Progenitor cell of endocrine pancreas (in vitro differentiated cells): ENCODE measurements at regions not wholly inside any gene's neighbourhood (a gene's known extent, or its start where the extent isn't known, plus 50 kb on each side); places are given as distances from the start of the nearest gene placed in this dataset.

Experiments used
- DNase-seq: peaks from one replicate; pipeline ENCODE4 v3.0.0; 2021; ENCODE audit warnings: low spot score; ENCODE audit not compliant: unreplicated experiment
- H3K27ac Mint-ChIP-seq: 2 replicates; pipeline ENCODE4 v1.8.0; 2021; ENCODE audit warnings: mild to moderate bottlenecking, moderate library complexity, mixed read lengths
- H3K27me3 Mint-ChIP-seq: 2 replicates; pipeline ENCODE4 v1.8.0; 2021; ENCODE audit warnings: mixed read lengths
- H3K36me3 Mint-ChIP-seq: 2 replicates; pipeline ENCODE4 v1.8.0; 2022; ENCODE audit warnings: mixed read lengths; ENCODE audit not compliant: insufficient read depth
- H3K4me1 Mint-ChIP-seq: 2 replicates; pipeline ENCODE4 v1.8.0; 2021; ENCODE audit warnings: low read depth, mixed read lengths
- H3K4me3 Mint-ChIP-seq: 2 replicates; pipeline ENCODE4 v1.8.0; 2021; ENCODE audit warnings: low read depth, mild to moderate bottlenecking, moderate library complexity, mixed read lengths
- H3K9me3 Mint-ChIP-seq: 2 replicates; pipeline ENCODE4 v1.8.0; 2021; ENCODE audit warnings: low read depth, mixed read lengths
- CTCF ChIP-seq: fragments of 200-600 bp; sonication (generic); IDR thresholded peaks from one replicate; pipeline ENCODE4 v1.5.0; 2021; ENCODE audit warnings: antibody characterized with exemption, mild to moderate bottlenecking; ENCODE audit not compliant: unreplicated experiment

GRCh38 chr6:1137849-1138248, 174.0 kb upstream of the FOXQ1 start:
- no peaks in the 10 kb centered on the region for H3K4me1 Mint-ChIP-seq
- TF ChIP-seq CTCF, result no peak
- peaks cover 5% of the 10 kb centered on the region for H3K27me3 Mint-ChIP-seq
- peaks cover 9% of the 10 kb centered on the region for H3K9me3 Mint-ChIP-seq
- DNase-seq, result no peak
- no peak overlapping the region for H3K4me3 Mint-ChIP-seq
- H3K36me3 Mint-ChIP-seq, result no peaks in the 10 kb centered on the region
- no peak overlapping the region for H3K27ac Mint-ChIP-seq

- Mint-ChIP-seq H3K4me1 (peaks cover 5% of the 10 kb centered on the region), H3K27ac (no peak overlapping the region), H3K36me3 (no peaks in the 10 kb centered on the region), H3K27me3 (peaks cover 2% of the 10 kb centered on the region), H3K4me3 (no peak overlapping the region), H3K9me3 (peaks cover 9% of the 10 kb centered on the region)
- no peak for DNase-seq
- TF ChIP-seq CTCF, result no peak
Observed at GRCh38 chr6:1136827-1137226, 175.1 kb upstream of the FOXQ1 start.

- peaks cover 2% of the 10 kb centered on the region for H3K27me3 Mint-ChIP-seq
- TF ChIP-seq CTCF, result no peak
- peaks cover 9% of the 10 kb centered on the region for H3K9me3 Mint-ChIP-seq
- no peak overlapping the region for H3K4me3 Mint-ChIP-seq
- no peak overlapping the region for H3K27ac Mint-ChIP-seq
- peaks cover 10% of the 10 kb centered on the region for H3K4me1 Mint-ChIP-seq
- H3K36me3 Mint-ChIP-seq, result no peaks in the 10 kb centered on the region
- DNase-seq, result no peak
Observed at GRCh38 chr6:1136415-1136774, 175.5 kb upstream of the FOXQ1 start.

DNA sequence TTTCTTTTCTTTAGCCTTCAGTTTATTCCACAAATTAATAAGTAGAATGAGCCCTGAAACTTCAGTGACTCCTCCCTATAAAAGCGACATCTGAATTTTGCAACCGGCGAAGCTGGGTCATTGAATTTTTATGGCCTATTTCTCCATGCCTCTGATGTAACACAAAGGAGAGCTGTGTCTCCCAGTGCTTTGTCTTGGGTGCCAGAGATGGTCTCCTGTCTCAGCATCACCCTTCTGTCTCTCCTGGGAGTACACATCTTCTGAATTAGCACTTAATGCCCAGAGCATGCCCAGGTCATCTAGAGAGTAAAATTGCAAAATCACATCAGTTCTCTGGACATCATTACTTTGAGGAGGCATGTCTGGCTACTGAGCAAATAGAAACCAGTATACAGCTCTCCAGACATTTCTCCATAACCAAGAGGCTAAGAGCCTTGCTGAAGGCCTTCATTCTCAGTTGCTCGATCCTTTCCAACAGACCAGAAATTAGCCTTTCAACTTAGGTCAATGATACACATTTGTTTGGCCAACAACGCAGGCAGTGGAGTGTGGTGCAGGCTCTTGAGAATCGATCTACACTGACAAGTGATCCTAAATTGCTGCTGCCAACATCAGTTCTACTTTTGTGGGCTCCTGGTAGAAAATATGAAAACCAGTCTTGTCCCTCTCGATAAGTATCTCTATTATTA, 176.0 kb upstream of the FOXQ1 start:
- TF ChIP-seq CTCF, result no peak
- no peak for DNase-seq
- Mint-ChIP-seq H3K4me3 (no peak overlapping the region), H3K36me3 (no peaks in the 10 kb centered on the region), H3K27me3 (peaks cover 2% of the 10 kb centered on the region), H3K4me1 (peaks cover 14% of the 10 kb centered on the region), H3K9me3 (peaks cover 9% of the 10 kb centered on the region), H3K27ac (no peak overlapping the region)

DNA sequence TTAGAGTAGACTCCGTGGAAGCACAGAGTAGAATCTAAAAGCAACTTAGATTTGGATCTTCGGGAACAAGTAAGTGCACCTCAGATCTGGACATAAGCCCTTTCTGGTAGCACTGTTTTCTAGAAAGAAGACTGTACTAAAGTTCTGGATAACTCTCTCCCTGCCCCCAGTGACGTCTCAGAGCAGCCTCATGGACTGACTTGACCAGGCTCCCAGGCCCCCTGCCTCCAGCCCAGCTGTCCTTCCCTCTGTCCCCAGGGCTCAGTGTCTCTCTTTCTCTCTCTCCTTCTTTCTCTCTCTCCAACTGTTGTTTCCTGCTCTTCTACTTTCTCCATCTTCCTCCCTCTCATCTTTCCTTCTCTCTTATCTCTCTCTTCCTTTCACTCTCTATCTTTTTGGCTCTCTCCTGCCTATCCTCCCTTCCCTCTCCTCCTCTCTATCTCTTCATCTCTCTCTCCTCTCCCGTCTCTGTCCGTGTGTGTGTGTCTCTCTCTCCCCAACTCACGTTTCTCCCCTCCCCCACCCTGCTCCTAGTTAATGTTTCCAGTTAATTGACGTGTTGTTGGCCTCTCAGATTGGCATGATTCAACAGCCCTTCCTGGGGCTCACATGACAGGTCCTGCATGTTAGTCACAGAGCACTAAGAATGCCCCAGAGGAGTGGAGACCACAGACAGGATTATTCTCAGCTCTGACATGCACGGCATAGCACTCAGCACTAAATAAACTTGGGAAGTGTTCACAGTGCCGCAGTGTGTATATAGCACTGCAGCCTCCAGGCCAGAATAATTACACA, 180.4 kb upstream of the FOXQ1 start:
- Mint-ChIP-seq H3K27me3 (peaks cover 2% of the 10 kb centered on the region), H3K27ac (peak overlapping the region; percentile 73), H3K36me3 (no peaks in the 10 kb centered on the region), H3K4me1 (peaks cover 14% of the 10 kb centered on the region), H3K4me3 (no peak overlapping the region), H3K9me3 (no peaks in the 10 kb centered on the region)
- TF ChIP-seq CTCF, result no peak
- DNase-seq, result no peak
